ENCODE measurements at regions not wholly inside any gene's neighbourhood (a gene's known extent, or its start where the extent isn't known, plus 50 kb on each side); places are given as distances from the start of the nearest gene placed in this dataset.

DNA sequence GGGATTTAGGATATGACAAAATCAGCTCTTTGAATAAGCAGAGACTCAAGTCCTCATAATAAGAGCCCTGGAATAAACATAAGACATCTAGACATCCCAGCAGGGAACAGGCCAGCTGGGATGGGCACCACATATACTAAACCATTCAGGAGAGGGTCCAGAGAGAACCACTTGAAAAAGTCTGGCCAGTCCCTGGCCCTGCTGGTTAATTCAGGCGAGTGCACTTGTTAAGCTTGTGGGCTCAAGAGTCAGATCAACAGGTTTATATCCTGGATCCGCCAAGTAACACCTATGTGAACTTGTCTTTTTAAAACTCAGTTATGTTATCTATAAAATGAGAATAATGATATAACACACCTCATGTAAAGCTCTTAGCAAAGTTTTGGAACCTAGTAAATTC lies 63.3 kb downstream of the CAVIN4 start:
- TF ChIP-seq, protein P1, sequence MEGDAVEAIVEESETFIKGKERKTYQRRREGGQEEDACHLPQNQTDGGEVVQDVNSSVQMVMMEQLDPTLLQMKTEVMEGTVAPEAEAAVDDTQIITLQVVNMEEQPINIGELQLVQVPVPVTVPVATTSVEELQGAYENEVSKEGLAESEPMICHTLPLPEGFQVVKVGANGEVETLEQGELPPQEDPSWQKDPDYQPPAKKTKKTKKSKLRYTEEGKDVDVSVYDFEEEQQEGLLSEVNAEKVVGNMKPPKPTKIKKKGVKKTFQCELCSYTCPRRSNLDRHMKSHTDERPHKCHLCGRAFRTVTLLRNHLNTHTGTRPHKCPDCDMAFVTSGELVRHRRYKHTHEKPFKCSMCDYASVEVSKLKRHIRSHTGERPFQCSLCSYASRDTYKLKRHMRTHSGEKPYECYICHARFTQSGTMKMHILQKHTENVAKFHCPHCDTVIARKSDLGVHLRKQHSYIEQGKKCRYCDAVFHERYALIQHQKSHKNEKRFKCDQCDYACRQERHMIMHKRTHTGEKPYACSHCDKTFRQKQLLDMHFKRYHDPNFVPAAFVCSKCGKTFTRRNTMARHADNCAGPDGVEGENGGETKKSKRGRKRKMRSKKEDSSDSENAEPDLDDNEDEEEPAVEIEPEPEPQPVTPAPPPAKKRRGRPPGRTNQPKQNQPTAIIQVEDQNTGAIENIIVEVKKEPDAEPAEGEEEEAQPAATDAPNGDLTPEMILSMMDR (IDR thresholded peaks at IDR 0.05): no peak
- no peak for TF ChIP-seq POLR2A (IDR thresholded peaks at IDR 0.05)

All from heart left ventricle (tissue), 13 donors.